B cell (primary cell): ENCODE measurements at regions not wholly inside any gene's neighbourhood (a gene's known extent, or its start where the extent isn't known, plus 50 kb on each side); places are given as distances from the start of the nearest gene placed in this dataset.

ENCODE experiments used
- ATAC-seq: fragments of 200-7000 bp; cut with Tn5 transposase; one replicate; pipeline ENCODE4 v1.10.0; 2021; ENCODE audit warnings: low read depth, mild to moderate bottlenecking, moderate number of reproducible peaks, moderate library complexity
- CTCF ChIA-PET: fragments of 350-600 bp; sonication (Branson Sonifier 250); formaldehyde crosslinking; loops from one replicate; lab custom pipeline; 2021; ENCODE audit warnings: antibody characterized with exemption, inconsistent platforms; lab: Charles Lee
- POLR2A ChIA-PET: fragments of 350-600 bp; sonication (Branson Sonifier 250); formaldehyde crosslinking; loops from one replicate; lab custom pipeline; 2021; ENCODE audit warnings: antibody characterized with exemption; lab: Charles Lee
- DNase-seq: peaks from one replicate; pipeline ENCODE4 v3.0.0; 2013
- H2AFZ ChIP-seq: 2 replicates; pipeline ENCODE4 v1.6.1; 2012; ENCODE audit warnings: mild to moderate bottlenecking, low read depth, low read length; ENCODE audit not compliant: insufficient read depth, poor library complexity, severe bottlenecking
- H3K27ac ChIP-seq, 2 donors: 1 replicate in 1 of 2; 2 replicates in 1 of 2; pipeline ENCODE4 v1.5.1; 2012 to 2013; ENCODE audit warnings: low read length in 2 of 2, mild to moderate bottlenecking in 2 of 2, moderate library complexity in 1 of 2
- H3K27me3 ChIP-seq, 4 experiments: fragments of 200-600 bp in 1 of 4; sonication (generic) in 1 of 4; replicated peaks in 1 of 4; 1 replicate in 2 of 4; 2 replicates in 2 of 4; pipeline versions ENCODE4 v1.6.1 to v1.7.0; 2013 to 2016; ENCODE audit warnings: low read length in 3 of 4, mild to moderate bottlenecking in 2 of 4, mixed read lengths in 1 of 4, moderate library complexity in 1 of 4; ENCODE audit not compliant: insufficient read depth in 4 of 4, control insufficient read depth in 3 of 4; ENCODE audit errors: control extremely low read depth in 1 of 4
- H3K36me3 ChIP-seq, 2 experiments: replicated peaks in 1 of 2; 1 replicate in 1 of 2; 2 replicates in 1 of 2; pipeline versions ENCODE4 v1.6.1 to v1.7.1; 2013; ENCODE audit warnings: low read length in 1 of 2; ENCODE audit not compliant: insufficient read depth in 2 of 2, control insufficient read depth in 1 of 2; ENCODE audit errors: control extremely low read depth in 1 of 2, extremely low read depth in 1 of 2
- H3K4me1 ChIP-seq, 2 donors: fragments of 200-600 bp in 1 of 2; sonication (generic) in 1 of 2; 1 replicate in 1 of 2; 2 replicates in 1 of 2; pipeline versions ENCODE4 v1.5.1 to v1.6.1; 2013 to 2017; ENCODE audit warnings: low read length in 2 of 2; ENCODE audit not compliant: control insufficient read depth in 2 of 2, insufficient read depth in 2 of 2
- H3K4me2 ChIP-seq: replicated peaks from 2 replicates; pipeline ENCODE3; 2012; ENCODE audit warnings: mild to moderate bottlenecking, low read depth, low read length; ENCODE audit not compliant: poor library complexity, severe bottlenecking
- H3K4me3 ChIP-seq, 5 experiments: fragments of 200-600 bp in 1 of 5; sonication (generic) in 1 of 5; 1 replicate in 3 of 5; 2 replicates in 2 of 5; pipeline versions ENCODE4 v1.5.1 to v1.7.0; 2011 to 2016; ENCODE audit warnings: low read length in 4 of 5, mild to moderate bottlenecking in 4 of 5, low read depth in 2 of 5, control low read depth in 1 of 5, moderate library complexity in 1 of 5; ENCODE audit not compliant: insufficient read depth in 1 of 5; ENCODE audit errors: control extremely low read depth in 1 of 5, extremely low read depth in 1 of 5
- H3K79me2 ChIP-seq: fragments of 200-600 bp; sonication (generic); one replicate; pipeline ENCODE4 v1.6.0; 2016; ENCODE audit warnings: low read length; ENCODE audit not compliant: control insufficient read depth, insufficient read depth
- H3K9ac ChIP-seq: fragments of 200-600 bp; sonication (generic); 2 replicates; pipeline ENCODE4 v1.6.1; 2017; ENCODE audit warnings: mild to moderate bottlenecking, low read length, moderate library complexity
- H3K9me3 ChIP-seq, 3 donors: one replicate each; pipeline versions ENCODE4 v1.6.1 to v1.7.1; 2013; ENCODE audit warnings: low read length in 2 of 3; ENCODE audit not compliant: control insufficient read depth in 2 of 3, insufficient read depth in 1 of 3; ENCODE audit errors: control extremely low read depth in 1 of 3
- H4K20me1 ChIP-seq: 2 replicates; pipeline ENCODE4 v1.6.0; 2012; ENCODE audit warnings: mild to moderate bottlenecking, low read length; ENCODE audit not compliant: insufficient read depth, control insufficient read depth, poor library complexity, severe bottlenecking
- H3K27ac Mint-ChIP-seq: one replicate; pipeline ENCODE4 v1.8.0; 2021; ENCODE audit warnings: mixed read lengths
- H3K27me3 Mint-ChIP-seq: one replicate; pipeline ENCODE4 v1.8.0; 2021; ENCODE audit warnings: mixed read lengths
- H3K4me1 Mint-ChIP-seq: one replicate; pipeline ENCODE4 v1.8.0; 2021; ENCODE audit warnings: mixed read lengths
- H3K4me3 Mint-ChIP-seq: one replicate; pipeline ENCODE4 v1.8.0; 2021; ENCODE audit warnings: mixed read lengths
- H3K9me3 Mint-ChIP-seq: one replicate; pipeline ENCODE4 v1.8.0; 2022; ENCODE audit warnings: mixed read lengths; ENCODE audit not compliant: insufficient read depth
- EZH2 ChIP-seq: IDR thresholded peaks from 2 replicates; pipeline ENCODE4 v1.6.1; 2012; ENCODE audit warnings: borderline replicate concordance, low read depth, mild to moderate bottlenecking, moderate library complexity, low read length; ENCODE audit not compliant: insufficient read depth, poor library complexity, severe bottlenecking
- WGBS: methylation state at CpG from one replicate; pipeline ENCODE4 v1.1.5; 2013; ENCODE audit warnings: missing lambda C conversion rate; ENCODE audit not compliant: insufficient coverage; 5-methylcytosine and 5-hydroxymethylcytosine counted together
- intact Hi-C: fragments of 100-400 bp; cut with micrococcal nuclease; formaldehyde crosslinking; loops from one replicate; pipeline ENCODE4 v1.10.0; 2022
- TF ChIP-seq, protein P1 (sequence below): fragments of 200-600 bp; IDR thresholded peaks from one replicate; pipeline ENCODE4 v1.8.0; 2022; ENCODE audit warnings: antibody characterized with exemption, mild to moderate bottlenecking

DNA sequence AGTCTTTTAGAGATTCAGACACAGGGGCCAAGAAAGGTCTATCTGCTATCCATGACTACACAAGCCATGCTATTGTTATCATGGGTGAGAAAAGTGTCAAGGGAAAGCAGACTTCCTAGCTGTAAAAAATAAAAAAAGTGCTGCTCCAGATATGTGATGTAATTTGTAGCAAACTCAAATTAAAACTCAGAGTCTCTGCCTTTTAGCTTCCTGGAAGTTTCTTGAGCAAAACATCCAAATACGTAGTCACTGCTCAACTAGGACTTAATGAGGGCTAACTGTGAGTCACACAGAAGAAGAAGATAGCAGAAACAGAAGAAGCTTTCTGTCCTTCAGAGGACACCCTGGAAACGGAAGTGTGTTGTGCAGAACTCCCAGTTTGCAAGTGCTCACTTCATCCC is 393.4 kb upstream of the NR2F2 start:
- H3K79me2 ChIP-seq, result no peaks in the 10 kb centered on the region
- no peaks in the 10 kb centered on the region for H3K4me1 Mint-ChIP-seq
- 88% methylated on average over 2 of the region's 2 CpGs for WGBS
- no peaks in the 10 kb centered on the region for H3K4me1 ChIP-seq
- H3K9me3 ChIP-seq, result peaks cover 0 to 5% (median 0%) of the 10 kb centered on the region in 3 donors
- no peak for DNase-seq
- no peaks in the 10 kb centered on the region for H3K36me3 ChIP-seq
- no peak overlapping the region for H3K27ac Mint-ChIP-seq
- POLR2A ChIA-PET, result no interaction called here
- intact Hi-C loops, result no loop called here
- no peak overlapping the region for H3K9ac ChIP-seq
- no peaks in the 10 kb centered on the region for H3K27me3 ChIP-seq
- TF ChIP-seq, protein P1, sequence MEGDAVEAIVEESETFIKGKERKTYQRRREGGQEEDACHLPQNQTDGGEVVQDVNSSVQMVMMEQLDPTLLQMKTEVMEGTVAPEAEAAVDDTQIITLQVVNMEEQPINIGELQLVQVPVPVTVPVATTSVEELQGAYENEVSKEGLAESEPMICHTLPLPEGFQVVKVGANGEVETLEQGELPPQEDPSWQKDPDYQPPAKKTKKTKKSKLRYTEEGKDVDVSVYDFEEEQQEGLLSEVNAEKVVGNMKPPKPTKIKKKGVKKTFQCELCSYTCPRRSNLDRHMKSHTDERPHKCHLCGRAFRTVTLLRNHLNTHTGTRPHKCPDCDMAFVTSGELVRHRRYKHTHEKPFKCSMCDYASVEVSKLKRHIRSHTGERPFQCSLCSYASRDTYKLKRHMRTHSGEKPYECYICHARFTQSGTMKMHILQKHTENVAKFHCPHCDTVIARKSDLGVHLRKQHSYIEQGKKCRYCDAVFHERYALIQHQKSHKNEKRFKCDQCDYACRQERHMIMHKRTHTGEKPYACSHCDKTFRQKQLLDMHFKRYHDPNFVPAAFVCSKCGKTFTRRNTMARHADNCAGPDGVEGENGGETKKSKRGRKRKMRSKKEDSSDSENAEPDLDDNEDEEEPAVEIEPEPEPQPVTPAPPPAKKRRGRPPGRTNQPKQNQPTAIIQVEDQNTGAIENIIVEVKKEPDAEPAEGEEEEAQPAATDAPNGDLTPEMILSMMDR, result no peak
- TF ChIP-seq EZH2, result no peak
- peaks cover 10% of the 10 kb centered on the region for H3K9me3 Mint-ChIP-seq
- ATAC-seq, result no peak
- no peak overlapping the region for H3K27ac ChIP-seq
- H2AFZ ChIP-seq, result no peak overlapping the region
- CTCF ChIA-PET, result no interaction called here
- no peak overlapping the region for H3K4me2 ChIP-seq
- H3K27me3 Mint-ChIP-seq, result no peaks in the 10 kb centered on the region
- H4K20me1 ChIP-seq, result no peaks in the 10 kb centered on the region
- H3K4me3 ChIP-seq, result no peak overlapping the region
- no peak overlapping the region for H3K4me3 Mint-ChIP-seq

DNA sequence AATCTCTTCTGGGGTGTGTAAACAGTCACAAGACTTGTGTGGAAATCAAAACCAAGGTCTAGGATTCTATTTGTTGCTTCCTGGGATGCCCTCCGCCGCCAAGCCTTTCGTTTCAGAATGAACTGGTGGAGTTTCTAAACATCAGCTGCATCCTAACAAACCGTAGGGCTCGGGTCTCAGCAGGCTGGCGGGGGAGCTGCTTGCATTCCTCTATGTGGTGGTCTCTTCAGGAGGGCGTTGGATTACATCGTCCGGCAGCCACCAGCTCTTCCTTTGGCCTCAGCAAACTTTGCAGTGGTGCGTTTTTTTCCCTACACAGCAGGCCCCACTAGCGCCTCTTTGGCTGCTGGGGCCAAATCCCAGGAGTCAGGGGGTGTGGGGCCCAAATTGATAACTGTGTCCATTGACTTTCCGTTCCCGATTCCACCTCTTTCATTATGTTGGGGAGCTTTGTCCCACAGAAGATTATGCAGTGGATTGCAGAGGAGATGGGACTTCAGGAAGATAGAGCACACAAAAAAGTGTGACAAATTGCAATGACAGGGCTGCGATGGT is 390.0 kb upstream of the NR2F2 start:
- no peaks in the 10 kb centered on the region for H4K20me1 ChIP-seq
- Mint-ChIP-seq H3K9me3 (peaks cover 4% of the 10 kb centered on the region), H3K27me3 (no peaks in the 10 kb centered on the region), H3K4me3 (no peak overlapping the region), H3K27ac (no peak overlapping the region), H3K4me1 (no peaks in the 10 kb centered on the region)
- POLR2A ChIA-PET, result no interaction called here
- intact Hi-C loops, result no loop called here
- no peak overlapping the region for H3K9ac ChIP-seq
- H3K4me3 ChIP-seq, result no peak overlapping the region
- no peak overlapping the region for H3K27ac ChIP-seq
- H3K9me3 ChIP-seq, result peaks cover 0 to 5% (median 0%) of the 10 kb centered on the region in 3 donors
- H2AFZ ChIP-seq, result no peak overlapping the region
- no peaks in the 10 kb centered on the region for H3K79me2 ChIP-seq
- TF ChIP-seq, protein P1, result no peak
- no peak for TF ChIP-seq EZH2
- ATAC-seq (no peak), DNase-seq (no peak)
- H3K27me3 ChIP-seq, result no peaks in the 10 kb centered on the region
- CTCF ChIA-PET, result no interaction called here
- H3K4me1 ChIP-seq, result no peaks in the 10 kb centered on the region
- no peaks in the 10 kb centered on the region for H3K36me3 ChIP-seq
- WGBS, result 93% methylated on average over 13 of the region's 14 CpGs
- no peak overlapping the region for H3K4me2 ChIP-seq
